NCI-H748 (cell line): ENCODE measurements at regions not wholly inside any gene's neighbourhood (a gene's known extent, or its start where the extent isn't known, plus 50 kb on each side); places are given as distances from the start of the nearest gene placed in this dataset.

Experiments
- DNase-seq: peaks from one replicate; lab custom pipeline; 2025; ENCODE audit not compliant: unreplicated experiment; lab: John Stamatoyannopoulos, UW

- no peak for DNase-seq
Measured at GRCh38 chr1:30043731-30044408, 679.5 kb downstream of the MATN1 start.

- DNase-seq: no peak
Measured at GRCh38 chr1:30043256-30043655, 680.1 kb downstream of the MATN1 start.

GRCh38 chr1:30042438-30043147, 680.8 kb downstream of the MATN1 start:
- no peak for DNase-seq

GRCh38 chr1:30041741-30042437, 681.5 kb downstream of the MATN1 start:
- DNase-seq: no peak

- DNase-seq: no peak
Measured at GRCh38 chr1:30040081-30041019, 683.0 kb downstream of the MATN1 start.

- no peak for DNase-seq
Measured at GRCh38 chr1:30039354-30040080, 683.9 kb downstream of the MATN1 start.

- no peak for DNase-seq
Measured at GRCh38 chr1:30038134-30039025, 685.0 kb downstream of the MATN1 start.

GRCh38 chr1:30037251-30038118, 685.9 kb downstream of the MATN1 start:
- DNase-seq: no peak

- DNase-seq: no peak
Measured at GRCh38 chr1:30036666-30037065, 686.7 kb downstream of the MATN1 start.

GRCh38 chr1:30036229-30036547, 687.2 kb downstream of the MATN1 start:
- DNase-seq: no peak

- no peak for DNase-seq
Measured at GRCh38 chr1:30035522-30036228, 687.7 kb downstream of the MATN1 start.

- peak; percentile 51 for DNase-seq
Measured at GRCh38 chr1:30034627-30035521, 688.5 kb downstream of the MATN1 start.

GRCh38 chr1:30034105-30034626, 689.2 kb downstream of the MATN1 start:
- DNase-seq: no peak

- no peak for DNase-seq
Measured at GRCh38 chr1:30033256-30034104, 689.9 kb downstream of the MATN1 start.

- DNase-seq: no peak
Measured at GRCh38 chr1:30032302-30032701, 691.1 kb downstream of the MATN1 start.

- DNase-seq: no peak
Measured at GRCh38 chr1:30029677-30030076, 693.7 kb downstream of the MATN1 start.
